DOHH2 (cell line): ENCODE measurements at regions not wholly inside any gene's neighbourhood (a gene's known extent, or its start where the extent isn't known, plus 50 kb on each side); places are given as distances from the start of the nearest gene placed in this dataset.

Source experiments
- EZH2phosphoT487 ChIP-seq: fragments of 200-600 bp; sonication (generic); IDR thresholded peaks from 2 replicates; pipeline ENCODE4 v1.6.1; 2017; ENCODE audit warnings: borderline replicate concordance, mild to moderate bottlenecking, antibody characterized with exemption, low read length, moderate library complexity, mixed read lengths
- TF ChIP-seq, protein P1 (sequence below): fragments of 200-600 bp; sonication (generic); IDR thresholded peaks from one replicate; pipeline ENCODE4 v1.5.1; 2014; ENCODE audit warnings: antibody characterized with exemption, mild to moderate bottlenecking, low read depth, low read length; ENCODE audit not compliant: poor library complexity, severe bottlenecking

DNA sequence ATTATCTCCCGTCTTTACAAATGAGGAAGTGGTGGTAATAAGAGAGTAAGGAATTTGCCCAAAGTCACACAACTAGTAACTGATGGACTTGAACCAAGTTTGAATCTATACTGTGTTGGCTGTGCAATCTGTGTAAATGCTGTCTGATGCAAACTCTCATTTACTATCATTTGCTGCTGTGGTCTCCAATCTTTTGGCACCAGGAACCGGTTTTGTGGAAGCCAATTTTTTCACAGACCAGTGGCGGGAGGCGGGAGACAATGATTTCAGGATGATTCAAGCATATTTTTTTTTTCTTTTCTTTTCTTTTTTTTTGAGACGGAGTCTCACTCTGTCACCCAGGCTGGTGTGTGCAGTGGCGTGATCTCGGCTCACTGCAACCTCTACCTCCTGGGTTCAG, 450.0 kb upstream of the FZD8 start:
- TF ChIP-seq, protein P1, sequence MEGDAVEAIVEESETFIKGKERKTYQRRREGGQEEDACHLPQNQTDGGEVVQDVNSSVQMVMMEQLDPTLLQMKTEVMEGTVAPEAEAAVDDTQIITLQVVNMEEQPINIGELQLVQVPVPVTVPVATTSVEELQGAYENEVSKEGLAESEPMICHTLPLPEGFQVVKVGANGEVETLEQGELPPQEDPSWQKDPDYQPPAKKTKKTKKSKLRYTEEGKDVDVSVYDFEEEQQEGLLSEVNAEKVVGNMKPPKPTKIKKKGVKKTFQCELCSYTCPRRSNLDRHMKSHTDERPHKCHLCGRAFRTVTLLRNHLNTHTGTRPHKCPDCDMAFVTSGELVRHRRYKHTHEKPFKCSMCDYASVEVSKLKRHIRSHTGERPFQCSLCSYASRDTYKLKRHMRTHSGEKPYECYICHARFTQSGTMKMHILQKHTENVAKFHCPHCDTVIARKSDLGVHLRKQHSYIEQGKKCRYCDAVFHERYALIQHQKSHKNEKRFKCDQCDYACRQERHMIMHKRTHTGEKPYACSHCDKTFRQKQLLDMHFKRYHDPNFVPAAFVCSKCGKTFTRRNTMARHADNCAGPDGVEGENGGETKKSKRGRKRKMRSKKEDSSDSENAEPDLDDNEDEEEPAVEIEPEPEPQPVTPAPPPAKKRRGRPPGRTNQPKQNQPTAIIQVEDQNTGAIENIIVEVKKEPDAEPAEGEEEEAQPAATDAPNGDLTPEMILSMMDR: no peak
- TF ChIP-seq EZH2phosphoT487: no peak
